Smooth muscle cell (in vitro differentiated cells): ENCODE measurements at regions not wholly inside any gene's neighbourhood (a gene's known extent, or its start where the extent isn't known, plus 50 kb on each side); places are given as distances from the start of the nearest gene placed in this dataset.

ENCODE experiments used
- DNase-seq: peaks from one replicate; lab custom pipeline; 2025; ENCODE audit not compliant: unreplicated experiment; lab: John Stamatoyannopoulos, UW
- H2AFZ ChIP-seq: fragments of 200-600 bp; sonication (generic); 2 replicates; pipeline ENCODE4 v1.6.0; 2016; ENCODE audit warnings: antibody characterized with exemption, low read depth, mild to moderate bottlenecking
- H3F3A ChIP-seq: fragments of 200-600 bp; sonication (generic); 2 replicates; pipeline ENCODE4 v1.6.0; 2017; ENCODE audit warnings: antibody characterized with exemption, low read depth
- H3K27ac ChIP-seq: fragments of 200-600 bp; sonication (generic); 2 replicates; pipeline ENCODE4 v1.5.1; 2016; ENCODE audit warnings: low read depth, mild to moderate bottlenecking
- H3K27me3 ChIP-seq: fragments of 200-600 bp; sonication (generic); 2 replicates; pipeline ENCODE4 v1.6.1; 2016; ENCODE audit warnings: low read depth, mild to moderate bottlenecking
- H3K36me3 ChIP-seq: fragments of 200-600 bp; sonication (generic); 2 replicates; pipeline ENCODE4 v1.5.1; 2016; ENCODE audit warnings: low read depth
- H3K4me1 ChIP-seq: fragments of 200-600 bp; sonication (generic); 2 replicates; pipeline ENCODE4 v1.5.1; 2016; ENCODE audit warnings: low read depth
- H3K4me2 ChIP-seq: fragments of 200-600 bp; sonication (generic); 2 replicates; pipeline ENCODE4 v1.6.0; 2016; ENCODE audit warnings: mild to moderate bottlenecking
- H3K4me3 ChIP-seq: fragments of 200-600 bp; sonication (generic); 2 replicates; pipeline ENCODE4 v1.5.1; 2016; ENCODE audit warnings: mild to moderate bottlenecking
- H3K79me2 ChIP-seq: fragments of 200-600 bp; sonication (generic); 2 replicates; pipeline ENCODE4 v1.6.0; 2016; ENCODE audit warnings: low read depth, mild to moderate bottlenecking
- H3K9ac ChIP-seq: fragments of 200-600 bp; sonication (generic); 2 replicates; pipeline ENCODE4 v1.6.0; 2016; ENCODE audit warnings: low read depth
- H3K9me3 ChIP-seq: fragments of 200-600 bp; sonication (generic); replicated peaks from 2 replicates; pipeline ENCODE4 v1.5.1; 2016; ENCODE audit warnings: low read depth
- H4K20me1 ChIP-seq: fragments of 200-600 bp; sonication (generic); 2 replicates; pipeline ENCODE4 v1.6.0; 2016; ENCODE audit warnings: low read depth
- CTCF ChIP-seq: fragments of 200-600 bp; sonication (generic); IDR thresholded peaks from 2 replicates; pipeline ENCODE4 v1.5.1; 2017; ENCODE audit warnings: borderline replicate concordance, mild to moderate bottlenecking, antibody characterized with exemption; ENCODE audit not compliant: insufficient read depth, poor library complexity, severe bottlenecking
- WGBS: methylation state at CpG from one replicate; pipeline ENCODE4 v1.1.7; 2016; ENCODE audit warnings: low lambda C conversion rate; 5-methylcytosine and 5-hydroxymethylcytosine counted together

DNA sequence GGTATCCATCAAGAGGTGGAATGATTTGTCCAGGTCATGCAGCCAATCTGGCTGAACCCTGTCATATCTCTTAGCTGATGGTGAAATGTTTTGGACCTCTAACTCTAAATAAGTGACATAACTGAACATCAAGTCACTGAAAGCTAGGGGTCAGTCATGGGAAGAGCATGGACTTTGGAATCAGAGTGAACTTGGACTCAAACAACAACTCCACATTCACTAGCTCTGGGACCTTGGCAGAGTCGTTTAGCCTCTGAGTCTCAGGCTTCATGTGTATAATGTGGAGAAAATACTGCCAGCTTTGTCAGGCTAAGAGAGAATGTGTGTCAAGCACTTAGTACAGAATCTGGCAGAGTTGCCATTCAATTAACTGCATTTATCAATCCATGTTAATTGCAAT, 557.8 kb upstream of the CFAP20DC start:
- Histone ChIP-seq H3K4me2 (no peak overlapping the region), H3K4me1 (no peaks in the 10 kb centered on the region), H3K9ac (no peak overlapping the region), H3K4me3 (no peak overlapping the region), H3K36me3 (no peaks in the 10 kb centered on the region), H3K27ac (no peak overlapping the region), H2AFZ (no peak overlapping the region), H3K27me3 (no peaks in the 10 kb centered on the region), H3K79me2 (no peaks in the 10 kb centered on the region), H4K20me1 (no peaks in the 10 kb centered on the region), H3K9me3 (no peaks in the 10 kb centered on the region), H3F3A (no peaks in the 10 kb centered on the region)
- 81% methylated on average over 1 of the region's 1 CpG for WGBS
- DNase-seq, result no peak
- TF ChIP-seq CTCF, result no peak

GRCh38 chr3:59606638-59607266, 556.9 kb upstream of the CFAP20DC start:
- H3F3A ChIP-seq, result no peaks in the 10 kb centered on the region
- no peaks in the 10 kb centered on the region for H3K79me2 ChIP-seq
- no peak overlapping the region for H3K4me3 ChIP-seq
- 65% methylated on average over 4 of the region's 4 CpGs for WGBS
- no peaks in the 10 kb centered on the region for H3K27me3 ChIP-seq
- no peak overlapping the region for H3K27ac ChIP-seq
- no peak overlapping the region for H2AFZ ChIP-seq
- DNase-seq, result no peak
- H3K4me2 ChIP-seq, result no peak overlapping the region
- no peak overlapping the region for H3K9ac ChIP-seq
- TF ChIP-seq CTCF, result no peak
- no peaks in the 10 kb centered on the region for H3K36me3 ChIP-seq
- H3K9me3 ChIP-seq, result no peaks in the 10 kb centered on the region
- H3K4me1 ChIP-seq, result no peaks in the 10 kb centered on the region
- H4K20me1 ChIP-seq, result no peaks in the 10 kb centered on the region

DNA sequence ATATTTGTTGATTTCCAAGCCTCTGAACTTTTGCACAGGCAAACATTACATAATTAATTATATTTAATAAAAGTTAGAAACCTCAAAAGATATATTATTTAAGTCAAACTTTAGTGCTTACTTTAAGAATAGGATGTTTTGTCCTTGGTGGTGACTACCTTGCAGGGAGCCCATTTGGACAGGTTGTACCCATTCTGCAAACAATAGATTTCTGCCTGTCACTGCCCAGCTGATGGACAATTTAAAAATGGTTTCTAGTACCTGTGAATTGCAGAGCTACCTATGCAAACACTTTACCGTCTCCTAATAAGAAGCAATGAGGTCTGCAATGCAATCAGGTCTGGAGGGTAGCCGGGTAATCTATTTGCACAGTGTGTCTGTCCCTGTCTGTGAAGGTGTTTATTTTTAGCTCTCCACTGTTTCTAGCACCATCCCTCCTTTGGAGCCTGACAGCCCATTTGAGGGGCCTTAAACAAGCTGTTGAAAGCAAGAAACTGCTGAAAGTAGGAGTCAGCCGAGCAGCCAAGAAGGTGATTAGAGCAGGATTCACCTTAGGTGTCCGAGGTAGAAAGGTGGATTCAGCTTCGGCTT, 556.2 kb upstream of the CFAP20DC start:
- Histone ChIP-seq H3K27me3 (no peaks in the 10 kb centered on the region), H3K4me3 (no peak overlapping the region), H3K9me3 (no peaks in the 10 kb centered on the region), H3K4me2 (no peak overlapping the region), H2AFZ (no peak overlapping the region), H3K27ac (no peak overlapping the region), H4K20me1 (no peaks in the 10 kb centered on the region), H3K36me3 (no peaks in the 10 kb centered on the region), H3F3A (no peaks in the 10 kb centered on the region), H3K4me1 (no peaks in the 10 kb centered on the region), H3K9ac (no peak overlapping the region), H3K79me2 (no peaks in the 10 kb centered on the region)
- no peak for DNase-seq
- 90% methylated on average over 5 of the region's 5 CpGs for WGBS
- no peak for TF ChIP-seq CTCF

GRCh38 chr3:59605318-59605717, 555.5 kb upstream of the CFAP20DC start:
- Histone ChIP-seq H3K27me3 (no peaks in the 10 kb centered on the region), H3K9me3 (no peaks in the 10 kb centered on the region), H3K4me1 (no peaks in the 10 kb centered on the region), H3K4me3 (no peak overlapping the region), H3F3A (no peaks in the 10 kb centered on the region), H2AFZ (no peak overlapping the region), H3K79me2 (no peaks in the 10 kb centered on the region), H3K27ac (no peak overlapping the region), H3K4me2 (no peak overlapping the region), H3K36me3 (no peaks in the 10 kb centered on the region), H3K9ac (no peak overlapping the region), H4K20me1 (no peaks in the 10 kb centered on the region)
- TF ChIP-seq CTCF, result no peak
- DNase-seq, result no peak
- WGBS, result 100% methylated on average over 1 of the region's 1 CpG
